Neural cell (in vitro differentiated cells): ENCODE measurements at regions not wholly inside any gene's neighbourhood (a gene's known extent, or its start where the extent isn't known, plus 50 kb on each side); places are given as distances from the start of the nearest gene placed in this dataset.

ENCODE experiments used
- H2AFZ ChIP-seq: fragments of 200-600, 300-800 bp; sonication (generic), shearing (Covaris generic); 2 replicates; pipeline ENCODE4 v1.6.0; 2014; ENCODE audit warnings: low read depth, mild to moderate bottlenecking, antibody characterized with exemption, low read length, moderate library complexity
- H3F3A ChIP-seq: fragments of 200-600 bp; shearing (Covaris generic); 2 replicates; pipeline ENCODE4 v1.6.1; 2016; ENCODE audit warnings: mild to moderate bottlenecking, moderate library complexity, mixed read lengths, antibody characterized with exemption, low read length; ENCODE audit not compliant: insufficient read depth, poor library complexity, severe bottlenecking
- H3K27ac ChIP-seq: fragments of 200-600, 300-800 bp; sonication (generic), shearing (Covaris generic); 2 replicates; pipeline ENCODE4 v1.5.1; 2014; ENCODE audit warnings: mild to moderate bottlenecking, low read length, moderate library complexity
- H3K27me3 ChIP-seq: fragments of 300-800, 200-600 bp; sonication (generic), shearing (Covaris generic); 2 replicates; pipeline ENCODE4 v1.6.0; 2014; ENCODE audit warnings: mild to moderate bottlenecking, low read depth, low read length, moderate library complexity; ENCODE audit not compliant: insufficient read depth
- H3K36me3 ChIP-seq: fragments of 300-800, 200-600 bp; sonication (generic), shearing (Covaris generic); 2 replicates; pipeline ENCODE4 v1.5.1; 2014; ENCODE audit warnings: mild to moderate bottlenecking, antibody characterized with exemption, low read length, moderate library complexity; ENCODE audit not compliant: insufficient read depth
- H3K4me2 ChIP-seq: fragments of 300-800, 200-600 bp; sonication (generic), shearing (Covaris generic); 2 replicates; pipeline ENCODE4 v1.6.0; 2014; ENCODE audit warnings: mild to moderate bottlenecking, low read length
- H3K4me3 ChIP-seq: fragments of 300-800, 200-600 bp; sonication (generic), shearing (Covaris generic); 2 replicates; pipeline ENCODE4 v1.5.1; 2014; ENCODE audit warnings: mild to moderate bottlenecking, low read length, moderate library complexity
- H3K79me2 ChIP-seq: fragments of 200-600 bp; shearing (Covaris generic); replicated peaks from 2 replicates; pipeline ENCODE4 v1.6.0; 2014; ENCODE audit warnings: mild to moderate bottlenecking, low read length, moderate library complexity; ENCODE audit not compliant: insufficient read depth
- H3K9ac ChIP-seq: fragments of 300-800, 200-600 bp; sonication (generic), shearing (Covaris generic); 2 replicates; pipeline ENCODE4 v1.6.1; 2016; ENCODE audit warnings: mild to moderate bottlenecking, low read length, mixed read lengths
- H3K9me2 ChIP-seq: fragments of 200-600 bp; shearing (Covaris generic); 2 replicates; pipeline ENCODE4 v1.6.1; 2016; ENCODE audit warnings: mild to moderate bottlenecking, low read length, mixed read lengths; ENCODE audit not compliant: insufficient read depth
- H3K9me3 ChIP-seq: fragments of 200-600, 300-800 bp; sonication (generic), shearing (Covaris generic); 2 replicates; pipeline ENCODE4 v1.6.1; 2016; ENCODE audit warnings: mild to moderate bottlenecking, mixed run types, low read length, moderate library complexity, mixed read lengths
- H4K20me1 ChIP-seq: fragments of 200-600 bp; shearing (Covaris generic); 2 replicates; pipeline ENCODE4 v1.6.1; 2016; ENCODE audit warnings: mild to moderate bottlenecking, mixed run types; ENCODE audit not compliant: insufficient read depth
- EP300 ChIP-seq: fragments of 450-650 bp; conservative IDR thresholded peaks from 2 replicates; pipeline ENCODE4 v1.6.1; 2014; ENCODE audit warnings: antibody characterized with exemption, mild to moderate bottlenecking, moderate library complexity; ENCODE audit not compliant: poor library complexity, severe bottlenecking
- EZH2 ChIP-seq: fragments of 200-600, 300-800 bp; shearing (Covaris generic), sonication (generic); IDR thresholded peaks from 2 replicates; pipeline ENCODE4 v1.6.1; 2014; ENCODE audit warnings: antibody characterized with exemption, low read length, borderline replicate concordance, mild to moderate bottlenecking; ENCODE audit not compliant: insufficient read depth, poor library complexity, severe bottlenecking
- MXI1 ChIP-seq: fragments of 450-650 bp; conservative IDR thresholded peaks from 2 replicates; pipeline ENCODE4 v1.6.1; 2014; ENCODE audit warnings: antibody characterized with exemption, mild to moderate bottlenecking; ENCODE audit not compliant: poor library complexity, severe bottlenecking
- POLR2AphosphoS5 ChIP-seq: IDR thresholded peaks from 2 replicates; pipeline ENCODE4 v1.6.1; 2012
- RAD21 ChIP-seq: fragments of 450-650 bp; conservative IDR thresholded peaks from 2 replicates; pipeline ENCODE4 v1.6.1; 2014; ENCODE audit warnings: antibody characterized with exemption, mild to moderate bottlenecking, moderate library complexity
- SMC3 ChIP-seq: fragments of 450-650 bp; conservative IDR thresholded peaks from 2 replicates; pipeline ENCODE4 v1.6.1; 2014; ENCODE audit warnings: antibody characterized with exemption, mild to moderate bottlenecking, moderate library complexity; ENCODE audit not compliant: poor library complexity
- TAF1 ChIP-seq: IDR thresholded peaks from 2 replicates; pipeline ENCODE4 v1.6.1; 2012; ENCODE audit warnings: low read depth
- TF ChIP-seq, protein P1 (sequence below): IDR thresholded peaks from 2 replicates; pipeline ENCODE4 v1.6.1; 2012; ENCODE audit warnings: borderline replicate concordance
- TF ChIP-seq, protein P2 (sequence below): fragments of 450-650 bp; IDR thresholded peaks from 2 replicates; pipeline ENCODE4 v1.5.1; 2014; ENCODE audit warnings: antibody characterized with exemption, mild to moderate bottlenecking, moderate library complexity; ENCODE audit not compliant: poor library complexity, severe bottlenecking

DNA sequence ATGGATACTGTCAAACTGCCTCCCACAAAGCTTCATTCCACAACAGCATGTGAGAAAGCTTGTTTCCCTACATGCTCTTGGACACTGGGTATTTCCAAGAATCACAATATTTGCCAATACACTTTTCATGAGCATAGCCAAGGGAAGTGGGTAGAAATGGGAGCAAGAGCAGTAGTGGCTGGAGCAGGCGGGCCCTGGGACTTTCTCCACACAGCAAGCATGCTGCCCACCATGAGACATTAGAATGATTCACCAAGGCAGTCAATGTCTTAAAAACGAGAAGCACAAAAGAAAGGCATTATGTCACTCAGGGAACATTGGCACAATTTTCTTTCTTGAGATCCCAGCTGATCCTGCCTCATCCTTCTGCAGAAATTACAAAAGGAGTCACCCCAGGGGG lies 371.6 kb upstream of the RUNX1 start:
- H3K4me2 ChIP-seq, result no peak overlapping the region
- H3K27me3 ChIP-seq, result no peaks in the 10 kb centered on the region
- no peaks in the 10 kb centered on the region for H3K79me2 ChIP-seq
- no peaks in the 10 kb centered on the region for H3K9me2 ChIP-seq
- no peak overlapping the region for H3K4me3 ChIP-seq
- H2AFZ ChIP-seq, result no peak overlapping the region
- H3K36me3 ChIP-seq, result no peaks in the 10 kb centered on the region
- H3F3A ChIP-seq, result no peaks in the 10 kb centered on the region
- TF ChIP-seq EP300 (no peak), EZH2 (no peak), SMC3 (no peak), MXI1 (no peak), RAD21 (no peak), TAF1 (no peak), POLR2AphosphoS5 (no peak)
- TF ChIP-seq, protein P1, sequence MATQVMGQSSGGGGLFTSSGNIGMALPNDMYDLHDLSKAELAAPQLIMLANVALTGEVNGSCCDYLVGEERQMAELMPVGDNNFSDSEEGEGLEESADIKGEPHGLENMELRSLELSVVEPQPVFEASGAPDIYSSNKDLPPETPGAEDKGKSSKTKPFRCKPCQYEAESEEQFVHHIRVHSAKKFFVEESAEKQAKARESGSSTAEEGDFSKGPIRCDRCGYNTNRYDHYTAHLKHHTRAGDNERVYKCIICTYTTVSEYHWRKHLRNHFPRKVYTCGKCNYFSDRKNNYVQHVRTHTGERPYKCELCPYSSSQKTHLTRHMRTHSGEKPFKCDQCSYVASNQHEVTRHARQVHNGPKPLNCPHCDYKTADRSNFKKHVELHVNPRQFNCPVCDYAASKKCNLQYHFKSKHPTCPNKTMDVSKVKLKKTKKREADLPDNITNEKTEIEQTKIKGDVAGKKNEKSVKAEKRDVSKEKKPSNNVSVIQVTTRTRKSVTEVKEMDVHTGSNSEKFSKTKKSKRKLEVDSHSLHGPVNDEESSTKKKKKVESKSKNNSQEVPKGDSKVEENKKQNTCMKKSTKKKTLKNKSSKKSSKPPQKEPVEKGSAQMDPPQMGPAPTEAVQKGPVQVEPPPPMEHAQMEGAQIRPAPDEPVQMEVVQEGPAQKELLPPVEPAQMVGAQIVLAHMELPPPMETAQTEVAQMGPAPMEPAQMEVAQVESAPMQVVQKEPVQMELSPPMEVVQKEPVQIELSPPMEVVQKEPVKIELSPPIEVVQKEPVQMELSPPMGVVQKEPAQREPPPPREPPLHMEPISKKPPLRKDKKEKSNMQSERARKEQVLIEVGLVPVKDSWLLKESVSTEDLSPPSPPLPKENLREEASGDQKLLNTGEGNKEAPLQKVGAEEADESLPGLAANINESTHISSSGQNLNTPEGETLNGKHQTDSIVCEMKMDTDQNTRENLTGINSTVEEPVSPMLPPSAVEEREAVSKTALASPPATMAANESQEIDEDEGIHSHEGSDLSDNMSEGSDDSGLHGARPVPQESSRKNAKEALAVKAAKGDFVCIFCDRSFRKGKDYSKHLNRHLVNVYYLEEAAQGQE, result no peak
- TF ChIP-seq, protein P2, sequence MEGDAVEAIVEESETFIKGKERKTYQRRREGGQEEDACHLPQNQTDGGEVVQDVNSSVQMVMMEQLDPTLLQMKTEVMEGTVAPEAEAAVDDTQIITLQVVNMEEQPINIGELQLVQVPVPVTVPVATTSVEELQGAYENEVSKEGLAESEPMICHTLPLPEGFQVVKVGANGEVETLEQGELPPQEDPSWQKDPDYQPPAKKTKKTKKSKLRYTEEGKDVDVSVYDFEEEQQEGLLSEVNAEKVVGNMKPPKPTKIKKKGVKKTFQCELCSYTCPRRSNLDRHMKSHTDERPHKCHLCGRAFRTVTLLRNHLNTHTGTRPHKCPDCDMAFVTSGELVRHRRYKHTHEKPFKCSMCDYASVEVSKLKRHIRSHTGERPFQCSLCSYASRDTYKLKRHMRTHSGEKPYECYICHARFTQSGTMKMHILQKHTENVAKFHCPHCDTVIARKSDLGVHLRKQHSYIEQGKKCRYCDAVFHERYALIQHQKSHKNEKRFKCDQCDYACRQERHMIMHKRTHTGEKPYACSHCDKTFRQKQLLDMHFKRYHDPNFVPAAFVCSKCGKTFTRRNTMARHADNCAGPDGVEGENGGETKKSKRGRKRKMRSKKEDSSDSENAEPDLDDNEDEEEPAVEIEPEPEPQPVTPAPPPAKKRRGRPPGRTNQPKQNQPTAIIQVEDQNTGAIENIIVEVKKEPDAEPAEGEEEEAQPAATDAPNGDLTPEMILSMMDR, result no peak
- no peaks in the 10 kb centered on the region for H3K9me3 ChIP-seq
- no peak overlapping the region for H3K27ac ChIP-seq
- H4K20me1 ChIP-seq, result no peaks in the 10 kb centered on the region
- no peak overlapping the region for H3K9ac ChIP-seq

DNA sequence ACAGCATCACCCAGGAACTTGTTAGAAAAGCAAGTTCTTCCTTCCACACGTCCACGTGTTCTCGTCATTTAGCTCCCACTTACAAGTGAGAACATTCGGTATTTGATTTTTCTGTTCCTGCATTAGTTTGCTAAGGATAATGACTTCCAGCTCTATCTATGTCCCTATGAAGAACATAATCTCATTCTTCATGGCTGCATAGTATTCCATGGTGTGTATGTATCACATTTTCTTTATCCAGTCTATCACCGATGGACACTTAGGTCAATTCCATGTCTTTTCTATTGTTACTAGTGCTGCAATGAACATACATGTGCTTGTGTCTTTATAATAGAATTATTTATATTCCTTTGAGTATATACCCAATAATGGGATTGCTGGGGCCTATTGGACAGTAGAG lies 368.7 kb upstream of the RUNX1 start:
- Histone ChIP-seq H3K4me2 (no peak overlapping the region), H3K9me3 (no peaks in the 10 kb centered on the region), H2AFZ (no peak overlapping the region), H3K9me2 (no peaks in the 10 kb centered on the region), H3K27ac (no peak overlapping the region), H3K4me3 (no peak overlapping the region), H3K36me3 (no peaks in the 10 kb centered on the region), H4K20me1 (no peaks in the 10 kb centered on the region), H3F3A (no peaks in the 10 kb centered on the region), H3K9ac (no peak overlapping the region), H3K79me2 (no peaks in the 10 kb centered on the region), H3K27me3 (no peaks in the 10 kb centered on the region)
- TF ChIP-seq, protein P1, result no peak
- TF ChIP-seq POLR2AphosphoS5, result no peak
- TF ChIP-seq MXI1, result no peak
- no peak for TF ChIP-seq RAD21
- TF ChIP-seq EZH2, result no peak
- TF ChIP-seq TAF1, result no peak
